Upper lobe of left lung (tissue), 6 donors: ENCODE measurements at regions not wholly inside any gene's neighbourhood (a gene's known extent, or its start where the extent isn't known, plus 50 kb on each side); places are given as distances from the start of the nearest gene placed in this dataset.

Experiments used
- ATAC-seq, 2 donors: fragments of 200-7000 bp; cut with Tn5 transposase; one replicate each; pipeline ENCODE4 v1.9.1; 2022; ENCODE audit warnings: mild to moderate bottlenecking in 2 of 2, moderate library complexity in 2 of 2; ENCODE audit not compliant: low FRiP score in 2 of 2
- DNase-seq, 2 donors: peaks; one replicate each; pipeline ENCODE4 v3.0.0-alpha.2; 2019 to 2020
- H3K27ac ChIP-seq, 4 donors: fragments of 200-600 bp; sonication (generic); one replicate each; pipeline ENCODE4 v1.5.1; 2016 to 2019
- H3K27me3 ChIP-seq, 4 donors: fragments of 200-600 bp; sonication (generic); one replicate each; pipeline ENCODE4 v1.5.1; 2017 to 2019
- H3K36me3 ChIP-seq, 4 donors: fragments of 200-600 bp; sonication (generic); one replicate each; pipeline ENCODE4 v1.5.1; 2016 to 2019
- H3K4me1 ChIP-seq, 4 donors: fragments of 200-600 bp; sonication (generic); one replicate each; pipeline ENCODE4 v1.5.1; 2018 to 2019
- H3K4me3 ChIP-seq, 4 donors: fragments of 200-600 bp; sonication (generic); one replicate each; pipeline ENCODE4 v1.5.1; 2017 to 2019; ENCODE audit warnings: mild to moderate bottlenecking in 2 of 4, moderate library complexity in 1 of 4
- H3K9me3 ChIP-seq, 4 donors: fragments of 200-600 bp; sonication (generic); one replicate each; pipeline ENCODE4 v1.5.1; 2018 to 2019
- CTCF ChIP-seq, 6 experiments: fragments of 450-650 bp in 4 of 6; fragments of 200-600 bp in 2 of 6; sonication (generic) in 2 of 6; IDR thresholded peaks; one replicate each; pipeline ENCODE4 v1.5.1; 2016 to 2019; ENCODE audit warnings: antibody characterized with exemption in 6 of 6
- EP300 ChIP-seq, 4 donors: sonication (generic); formaldehyde crosslinking; IDR thresholded peaks; one replicate each; pipeline ENCODE4 v1.5.1; 2017; ENCODE audit warnings: antibody characterized with exemption in 4 of 4, control low read depth in 2 of 4
- POLR2A ChIP-seq, 4 donors: fragments of 450-650 bp; IDR thresholded peaks; one replicate each; pipeline ENCODE4 v1.5.1; 2016 to 2017; ENCODE audit warnings: antibody characterized with exemption in 4 of 4, mild to moderate bottlenecking in 2 of 4
- POLR2AphosphoS5 ChIP-seq, 2 donors: sonication (generic); formaldehyde crosslinking; IDR thresholded peaks; one replicate each; pipeline ENCODE4 v1.5.1; 2017; ENCODE audit warnings: antibody characterized with exemption in 2 of 2
- WGBS, 2 donors: methylation state at CpG; one replicate each; pipeline ENCODE4 v1.1.5; 2017 to 2018; 5-methylcytosine and 5-hydroxymethylcytosine counted together
- donor health status: DM: no; HTN: no; CAD: no; lungs with moderate emphysema.
- donor health status: DM: no; HTN: yes; CAD: no; lungs with severe emphysema.

- Histone ChIP-seq H3K36me3 (no peaks in the 10 kb centered on the region), H3K4me3 (no peak overlapping the region), H3K9me3 (no peaks in the 10 kb centered on the region), H3K27ac (no peak overlapping the region), H3K4me1 (no peaks in the 10 kb centered on the region), H3K27me3 (no peaks in the 10 kb centered on the region)
- no peak for DNase-seq
- ATAC-seq = no peak
- TF ChIP-seq EP300 (IDR thresholded peaks at IDR 0.05) (no peak), POLR2AphosphoS5 (IDR thresholded peaks at IDR 0.05) (no peak), POLR2A (IDR thresholded peaks at IDR 0.05) (no peak), CTCF (IDR thresholded peaks at IDR 0.05) (no peak)
Measured at GRCh38 chr13:39915418-39915817, 260.0 kb downstream of the COG6 start.

GRCh38 chr13:39916330-39916729, 260.9 kb downstream of the COG6 start:
- no peak for DNase-seq
- Histone ChIP-seq H3K4me3 (no peak overlapping the region), H3K4me1 (no peaks in the 10 kb centered on the region), H3K27ac (no peak overlapping the region), H3K27me3 (no peaks in the 10 kb centered on the region), H3K36me3 (no peaks in the 10 kb centered on the region), H3K9me3 (no peaks in the 10 kb centered on the region)
- ATAC-seq = no peak
- no peak for TF ChIP-seq CTCF (IDR thresholded peaks at IDR 0.05)
- no peak for TF ChIP-seq EP300 (IDR thresholded peaks at IDR 0.05)
- no peak for TF ChIP-seq POLR2AphosphoS5 (IDR thresholded peaks at IDR 0.05)
- TF ChIP-seq POLR2A (IDR thresholded peaks at IDR 0.05) = no peak
- WGBS, 2 donors = 95 to 97% methylated on average over 2 of the region's 2 CpGs

- H3K36me3 ChIP-seq = no peaks in the 10 kb centered on the region
- ATAC-seq (no peak), DNase-seq (no peak)
- no peak for TF ChIP-seq POLR2A (IDR thresholded peaks at IDR 0.05)
- no peak for TF ChIP-seq POLR2AphosphoS5 (IDR thresholded peaks at IDR 0.05)
- TF ChIP-seq EP300 (IDR thresholded peaks at IDR 0.05) = no peak
- TF ChIP-seq CTCF (IDR thresholded peaks at IDR 0.05) = no peak
- 88% methylated on average over 5 of the region's 5 CpGs for WGBS, 2 donors
- no peaks in the 10 kb centered on the region for H3K9me3 ChIP-seq
- no peaks in the 10 kb centered on the region for H3K4me1 ChIP-seq
- no peaks in the 10 kb centered on the region for H3K27me3 ChIP-seq
- no peak overlapping the region for H3K27ac ChIP-seq
- H3K4me3 ChIP-seq = no peak overlapping the region
Measured at GRCh38 chr13:39918620-39919236, 263.3 kb downstream of the COG6 start.

GRCh38 chr13:39920613-39921012, 265.2 kb downstream of the COG6 start:
- TF ChIP-seq POLR2A (IDR thresholded peaks at IDR 0.05) (no peak), EP300 (IDR thresholded peaks at IDR 0.05) (no peak), CTCF (IDR thresholded peaks at IDR 0.05) (no peak), POLR2AphosphoS5 (IDR thresholded peaks at IDR 0.05) (no peak)
- Histone ChIP-seq H3K4me3 (no peak overlapping the region), H3K27ac (no peak overlapping the region), H3K36me3 (no peaks in the 10 kb centered on the region), H3K9me3 (peaks cover 0 to 11% (median 5%) of the 10 kb centered on the region in 4 donors), H3K27me3 (no peaks in the 10 kb centered on the region), H3K4me1 (no peaks in the 10 kb centered on the region)
- DNase-seq = no peak
- no peak for ATAC-seq
- 93 to 96% methylated on average over 2 of the region's 2 CpGs for WGBS, 2 donors

- H3K27ac ChIP-seq = no peak overlapping the region
- H3K4me1 ChIP-seq = no peaks in the 10 kb centered on the region
- WGBS, 2 donors = 82 to 88% methylated on average over 1 of the region's 1 CpG
- no peak for TF ChIP-seq POLR2A (IDR thresholded peaks at IDR 0.05)
- TF ChIP-seq CTCF (IDR thresholded peaks at IDR 0.05) = no peak
- no peak for TF ChIP-seq POLR2AphosphoS5 (IDR thresholded peaks at IDR 0.05)
- no peak for TF ChIP-seq EP300 (IDR thresholded peaks at IDR 0.05)
- H3K9me3 ChIP-seq = peaks cover 3 to 11% (median 6%) of the 10 kb centered on the region in 4 donors
- H3K27me3 ChIP-seq = no peaks in the 10 kb centered on the region
- no peaks in the 10 kb centered on the region for H3K36me3 ChIP-seq
- DNase-seq (no peak), ATAC-seq (no peak)
- no peak overlapping the region for H3K4me3 ChIP-seq
Measured at GRCh38 chr13:39926345-39926744, 270.9 kb downstream of the COG6 start.
